Small intestine (tissue), 7 donors: ENCODE measurements at regions not wholly inside any gene's neighbourhood (a gene's known extent, or its start where the extent isn't known, plus 50 kb on each side); places are given as distances from the start of the nearest gene placed in this dataset.

Source experiments
- DNase-seq, 2 donors: peaks; one replicate each; pipeline versions ENCODE4 v3.0.0 to v3.0.0-alpha.2; 2013
- FAIRE-seq: peaks from 2 replicates; lab custom pipeline; 2012; peaks lifted over from hg19 to GRCh38; lab: Jason Lieb, UNC
- H3K27ac ChIP-seq, 3 donors: one replicate each; pipeline ENCODE4 v1.5.1; 2013; ENCODE audit warnings: low read length in 2 of 3, mild to moderate bottlenecking in 2 of 3, control low read depth in 1 of 3, inconsistent platforms in 1 of 3, low read depth in 1 of 3, moderate library complexity in 1 of 3
- H3K27me3 ChIP-seq, 3 donors: one replicate each; pipeline ENCODE4 v1.6.1; 2013; ENCODE audit warnings: low read length in 3 of 3, inconsistent platforms in 1 of 3; ENCODE audit not compliant: control insufficient read depth in 3 of 3, insufficient read depth in 3 of 3
- H3K36me3 ChIP-seq, 3 donors: one replicate each; pipeline ENCODE4 v1.6.1; 2013; ENCODE audit warnings: low read length in 3 of 3, inconsistent platforms in 1 of 3, low read depth in 1 of 3, mild to moderate bottlenecking in 1 of 3, moderate library complexity in 1 of 3; ENCODE audit not compliant: control insufficient read depth in 3 of 3, insufficient read depth in 2 of 3
- H3K4me1 ChIP-seq, 3 donors: one replicate each; pipeline ENCODE4 v1.6.1; 2013; ENCODE audit warnings: low read length in 2 of 3, inconsistent platforms in 1 of 3, low read depth in 1 of 3, mild to moderate bottlenecking in 1 of 3, moderate library complexity in 1 of 3; ENCODE audit not compliant: control insufficient read depth in 3 of 3, insufficient read depth in 2 of 3
- H3K4me3 ChIP-seq, 3 donors: one replicate each; pipeline ENCODE4 v1.5.1; 2013; ENCODE audit warnings: low read length in 3 of 3, control low read depth in 1 of 3, inconsistent platforms in 1 of 3, low read depth in 1 of 3, mild to moderate bottlenecking in 1 of 3, moderate library complexity in 1 of 3
- H3K9me3 ChIP-seq, 2 donors: one replicate each; pipeline ENCODE4 v1.6.1; 2013; ENCODE audit warnings: low read depth in 1 of 2, low read length in 1 of 2; ENCODE audit not compliant: control insufficient read depth in 2 of 2, insufficient read depth in 1 of 2
- WGBS, 3 donors: extraction: QIAGEN DNeasy Blood & Tissue Kit; methylation state at CpG; one replicate each; pipeline ENCODE4 v1.1.7; 2013; 5-methylcytosine and 5-hydroxymethylcytosine counted together
- donor health status: healthy with polysubstance abuse.
- donor health status: control.
- donor health status: control.
- donor health status: Bipolar disorder and iron deficiency.
- donor health status: healthy.

DNA sequence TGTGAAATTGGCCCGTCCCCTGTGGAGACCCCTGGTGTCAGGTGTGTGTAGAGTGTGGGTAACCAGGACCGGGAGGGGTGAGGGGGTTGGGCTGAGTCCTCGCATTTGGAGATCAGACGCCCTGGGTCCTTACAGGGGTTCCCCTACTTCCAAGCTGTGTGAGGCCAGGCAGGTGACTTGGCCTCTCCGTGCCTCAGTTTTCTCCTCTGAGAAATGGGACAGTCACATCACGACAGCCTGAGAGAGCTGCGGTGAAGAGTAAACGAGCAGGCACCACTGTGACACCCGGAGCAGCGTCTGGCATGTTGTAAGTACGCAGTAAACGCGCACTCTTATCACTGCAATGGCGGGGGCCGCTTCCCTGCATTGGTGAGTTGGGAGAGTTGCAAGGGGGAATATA, 152.5 kb upstream of the CIBAR2 start:
- DNase-seq: no peak
- 76 to 84% (median 81%) methylated on average over 15 of the region's 15 CpGs for WGBS, 3 donors
- no peak for FAIRE-seq
- Histone ChIP-seq H3K27me3 (no peaks in the 10 kb centered on the region), H3K9me3 (no peaks in the 10 kb centered on the region), H3K36me3 (peaks cover 0 to 84% (median 0%) of the 10 kb centered on the region in 3 donors), H3K4me3 (no peak overlapping the region), H3K4me1 (no peaks in the 10 kb centered on the region), H3K27ac (no peak overlapping the region)

DNA sequence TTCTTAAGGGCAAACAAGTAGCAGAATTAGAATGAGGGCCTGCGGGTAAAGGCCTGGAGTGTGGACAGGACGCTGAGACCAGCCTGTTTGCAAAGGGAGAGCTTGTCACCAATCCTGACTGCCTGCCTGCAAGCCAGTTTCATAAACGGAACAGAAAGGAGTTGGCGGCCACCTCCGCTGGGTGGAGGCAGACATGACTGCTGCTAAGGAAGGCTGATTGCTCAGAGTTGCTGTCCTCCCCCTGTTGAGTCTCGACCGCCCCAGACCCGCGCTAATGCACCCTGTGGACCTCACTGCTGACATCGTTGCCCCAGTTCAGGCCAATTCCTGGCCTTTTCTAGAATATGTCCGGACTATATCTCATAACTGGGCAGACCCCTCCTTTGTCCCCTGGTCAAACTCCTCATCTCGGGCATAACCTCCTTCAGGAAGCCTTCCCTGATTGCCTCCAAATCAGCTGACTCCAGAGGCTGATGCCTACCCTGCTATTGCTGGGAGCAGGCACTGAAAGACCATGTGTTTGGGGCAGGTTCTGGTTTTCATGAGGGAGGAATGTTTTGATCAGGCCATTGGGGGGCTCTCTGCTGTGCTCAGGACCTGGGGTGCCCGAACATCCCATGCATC, 153.0 kb upstream of the CIBAR2 start:
- Histone ChIP-seq H3K27me3 (no peaks in the 10 kb centered on the region), H3K27ac (no peak overlapping the region), H3K9me3 (no peaks in the 10 kb centered on the region), H3K4me1 (no peaks in the 10 kb centered on the region), H3K4me3 (no peak overlapping the region), H3K36me3 (peaks cover 0 to 87% (median 0%) of the 10 kb centered on the region in 3 donors)
- FAIRE-seq: no peak
- WGBS, 3 donors: 79 to 86% (median 81%) methylated on average over 13 of the region's 13 CpGs
- DNase-seq: no peak

DNA sequence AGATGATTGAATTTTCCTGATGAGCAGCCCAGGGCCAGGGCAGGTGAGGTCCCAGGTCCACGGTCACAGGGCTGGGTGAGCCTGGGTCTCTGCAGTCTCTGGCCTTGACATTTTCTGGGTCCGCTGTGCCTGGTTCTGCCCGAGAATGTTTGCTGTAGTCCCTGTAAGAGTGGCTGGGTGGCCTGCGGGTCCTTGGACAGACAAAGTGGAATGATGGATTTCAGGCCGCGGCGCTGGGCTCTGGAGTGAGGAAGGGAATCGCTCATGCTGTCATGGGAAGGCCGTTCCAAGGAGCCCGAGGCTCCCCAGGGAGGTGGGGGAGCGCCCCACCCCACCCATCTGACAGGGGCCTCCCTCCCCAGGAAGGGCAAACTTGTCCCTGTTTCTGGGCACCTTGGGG, 153.5 kb upstream of the CIBAR2 start:
- FAIRE-seq (no peak), DNase-seq (no peak)
- Histone ChIP-seq H3K27ac (no peak overlapping the region), H3K4me1 (no peaks in the 10 kb centered on the region), H3K9me3 (no peaks in the 10 kb centered on the region), H3K4me3 (no peak overlapping the region), H3K36me3 (peaks cover 0 to 90% (median 0%) of the 10 kb centered on the region in 3 donors), H3K27me3 (no peaks in the 10 kb centered on the region)
- WGBS, 3 donors: 78 to 86% (median 80%) methylated on average over 11 of the region's 11 CpGs

DNA sequence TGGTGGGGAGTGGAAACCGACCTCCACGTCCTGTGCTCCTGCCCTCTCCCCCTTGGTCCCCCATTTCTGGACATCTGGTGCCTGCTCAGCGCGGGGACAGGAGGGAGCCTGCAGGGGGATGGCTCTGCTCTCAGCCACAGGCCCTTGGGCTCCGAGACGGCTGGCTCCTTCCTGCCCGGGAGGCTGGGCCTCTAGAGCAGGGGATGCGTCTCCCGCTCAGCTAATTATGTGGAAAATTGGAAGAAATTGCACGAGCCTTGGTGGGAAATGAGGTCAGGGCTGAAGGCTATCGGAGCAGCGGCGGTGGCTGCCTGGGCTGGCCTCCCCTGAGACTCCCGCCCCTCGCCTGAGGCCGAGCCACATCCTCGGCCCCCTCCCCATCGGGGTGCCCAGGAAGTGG, 154.6 kb upstream of the CIBAR2 start:
- H3K9me3 ChIP-seq: no peaks in the 10 kb centered on the region
- 73 to 87% (median 75%) methylated on average over 18 of the region's 18 CpGs for WGBS, 3 donors
- FAIRE-seq (no peak), DNase-seq (no peak)
- H3K4me3 ChIP-seq: no peak overlapping the region
- H3K4me1 ChIP-seq: no peaks in the 10 kb centered on the region
- no peaks in the 10 kb centered on the region for H3K27me3 ChIP-seq
- H3K36me3 ChIP-seq: peaks cover 0 to 89% (median 0%) of the 10 kb centered on the region in 3 donors
- no peak overlapping the region for H3K27ac ChIP-seq

DNA sequence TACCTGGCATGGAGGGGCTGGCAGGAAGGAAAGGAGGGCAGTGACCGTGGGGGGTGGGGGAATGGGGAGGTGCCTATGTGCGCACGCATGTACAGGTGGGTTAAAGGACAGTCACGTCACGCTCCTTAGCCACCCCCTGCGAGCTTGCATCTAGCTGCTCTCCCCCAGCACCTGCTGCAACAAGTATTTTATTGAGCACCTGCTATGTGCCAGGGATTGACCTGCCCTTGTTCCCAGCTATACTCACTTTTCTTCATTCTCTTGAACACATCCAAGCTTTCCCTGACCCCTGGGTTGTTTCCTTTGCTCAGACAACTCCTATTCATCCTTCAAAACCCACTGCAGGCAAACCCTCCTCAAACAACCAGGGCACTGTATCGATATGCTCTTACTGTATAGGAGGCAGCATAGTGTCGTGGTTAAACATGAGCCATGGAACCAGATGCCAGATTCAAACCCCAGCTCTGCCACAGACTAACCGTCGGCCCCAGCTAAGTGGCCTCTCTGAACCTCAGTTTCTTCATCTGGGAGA, 155.2 kb upstream of the CIBAR2 start:
- no peaks in the 10 kb centered on the region for H3K4me1 ChIP-seq
- peaks cover 0 to 83% (median 0%) of the 10 kb centered on the region in 3 donors for H3K36me3 ChIP-seq
- DNase-seq (no peak), FAIRE-seq (no peak)
- no peaks in the 10 kb centered on the region for H3K9me3 ChIP-seq
- H3K27ac ChIP-seq: no peak overlapping the region
- no peaks in the 10 kb centered on the region for H3K27me3 ChIP-seq
- WGBS, 3 donors: 90 to 95% (median 93%) methylated on average over 10 of the region's 10 CpGs
- H3K4me3 ChIP-seq: no peak overlapping the region

DNA sequence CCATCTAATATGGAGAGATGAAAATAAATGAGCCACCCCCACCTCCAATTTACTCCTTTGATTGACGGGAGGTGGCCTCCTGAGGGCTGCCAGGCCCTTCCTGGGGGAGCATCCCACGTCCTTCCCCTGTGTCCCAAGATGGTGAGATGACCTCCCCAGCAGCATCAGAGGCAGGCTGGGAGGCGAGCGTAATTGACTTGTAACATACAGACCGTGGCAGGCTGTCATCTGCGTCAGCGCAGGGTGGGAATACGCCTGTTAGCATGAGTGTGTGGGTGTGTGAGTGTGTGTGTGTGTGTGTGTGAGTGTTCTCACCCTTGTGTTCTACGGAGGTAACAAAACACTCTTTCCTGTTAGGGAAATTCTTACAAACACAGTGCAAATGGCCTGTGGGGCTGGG, 156.9 kb upstream of the CIBAR2 start:
- Histone ChIP-seq H3K27me3 (no peaks in the 10 kb centered on the region), H3K4me1 (no peaks in the 10 kb centered on the region), H3K36me3 (peaks cover 0 to 75% (median 0%) of the 10 kb centered on the region in 3 donors), H3K4me3 (no peak overlapping the region), H3K27ac (no peak overlapping the region), H3K9me3 (no peaks in the 10 kb centered on the region)
- FAIRE-seq (no peak), DNase-seq (no peak)
- 74 to 86% (median 79%) methylated on average over 9 of the region's 9 CpGs for WGBS, 3 donors

DNA sequence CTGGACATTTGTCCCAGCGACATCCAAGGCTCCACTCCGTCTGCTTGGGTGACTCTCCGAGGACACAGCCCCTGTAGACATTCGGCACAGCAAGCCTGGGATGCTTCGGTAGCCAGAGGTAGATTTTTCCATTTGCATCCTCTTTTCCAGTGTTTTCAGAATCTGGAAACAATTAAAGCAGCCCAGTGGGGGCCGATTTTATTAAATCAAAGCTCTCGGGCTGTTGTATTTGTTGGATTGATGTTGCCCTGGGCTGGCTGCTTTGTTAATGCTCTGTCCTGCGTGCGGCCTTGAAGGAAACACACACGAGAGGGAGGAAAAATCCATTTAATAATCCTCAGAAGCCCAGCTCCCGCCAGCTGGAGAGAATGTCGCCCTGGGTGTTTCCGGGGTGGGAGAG, 158.1 kb upstream of the CIBAR2 start:
- DNase-seq (no peak), FAIRE-seq (no peak)
- WGBS, 3 donors: 81 to 85% (median 83%) methylated on average over 13 of the region's 13 CpGs
- H3K27me3 ChIP-seq: no peaks in the 10 kb centered on the region
- peaks cover 0 to 73% (median 0%) of the 10 kb centered on the region in 3 donors for H3K36me3 ChIP-seq
- no peak overlapping the region for H3K4me3 ChIP-seq
- H3K9me3 ChIP-seq: no peaks in the 10 kb centered on the region
- no peak overlapping the region for H3K27ac ChIP-seq
- no peaks in the 10 kb centered on the region for H3K4me1 ChIP-seq

DNA sequence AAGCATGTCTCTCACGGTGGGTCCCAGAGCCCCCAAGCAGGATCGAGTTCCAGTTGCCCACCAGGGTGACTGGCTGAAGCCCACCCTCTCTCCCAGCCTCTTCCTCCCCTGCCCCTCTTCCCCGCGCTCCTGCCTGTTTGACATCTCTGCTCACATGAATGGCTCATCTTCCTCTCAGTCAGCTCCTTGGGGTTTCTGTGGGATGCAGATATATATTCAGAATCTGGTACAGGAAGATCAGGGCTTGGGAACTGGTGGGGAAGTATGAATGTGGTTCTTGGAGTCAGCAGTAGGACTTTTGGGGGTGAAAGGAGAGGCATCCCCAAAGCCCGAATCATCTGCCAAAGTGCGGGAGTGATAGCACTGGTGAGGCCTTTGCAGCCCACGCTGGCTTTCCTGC, 158.9 kb upstream of the CIBAR2 start:
- 80 to 87% (median 84%) methylated on average over 7 of the region's 7 CpGs for WGBS, 3 donors
- H3K27ac ChIP-seq: no peak overlapping the region
- H3K4me3 ChIP-seq: no peak overlapping the region
- H3K4me1 ChIP-seq: no peaks in the 10 kb centered on the region
- H3K27me3 ChIP-seq: no peaks in the 10 kb centered on the region
- peaks cover 0 to 68% (median 0%) of the 10 kb centered on the region in 3 donors for H3K36me3 ChIP-seq
- no peak for DNase-seq
- FAIRE-seq: no peak
- H3K9me3 ChIP-seq: no peaks in the 10 kb centered on the region

DNA sequence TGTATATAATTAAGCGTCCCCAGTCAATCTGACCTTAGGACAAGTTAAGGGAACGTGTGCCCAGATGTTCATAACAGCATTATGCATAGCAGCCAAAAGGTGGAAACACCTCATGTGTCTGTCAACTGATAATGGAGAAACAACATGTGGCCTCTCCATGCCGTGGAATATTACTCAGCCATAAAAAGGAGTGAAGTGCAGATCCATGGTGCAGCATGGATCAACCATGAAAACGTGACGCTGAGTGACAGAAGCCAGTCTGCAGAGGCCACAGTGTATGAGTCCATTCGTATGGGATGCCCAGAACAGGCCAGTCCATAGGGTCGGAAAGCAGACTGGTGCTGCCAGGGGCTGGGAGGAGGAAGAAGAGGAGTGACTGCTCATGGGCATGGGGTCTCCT, 161.0 kb upstream of the CIBAR2 start:
- FAIRE-seq (no peak), DNase-seq (no peak)
- Histone ChIP-seq H3K4me1 (no peaks in the 10 kb centered on the region), H3K27me3 (no peaks in the 10 kb centered on the region), H3K9me3 (no peaks in the 10 kb centered on the region), H3K27ac (no peak overlapping the region), H3K36me3 (peaks cover 0 to 56% (median 0%) of the 10 kb centered on the region in 3 donors), H3K4me3 (no peak overlapping the region)
- WGBS, 3 donors: 82 to 88% (median 87%) methylated on average over 7 of the region's 7 CpGs
